Activated CD4-positive, alpha-beta T cell treated with anti-CD3 and anti-CD28 coated beads for 48 hours (primary cell): ENCODE measurements at regions not wholly inside any gene's neighbourhood (a gene's known extent, or its start where the extent isn't known, plus 50 kb on each side); places are given as distances from the start of the nearest gene placed in this dataset.
"Not testable (repeated sequence)": the region's sequence is repeated elsewhere in the genome, so short reads cannot be mapped to it uniquely, and the experiment has no call there.

ENCODE experiments used
- DNase-seq: peaks from one replicate; pipeline ENCODE4 v3.0.0-alpha.2; 2020

- DNase-seq = not testable (repeated sequence)
Observed at GRCh38 chr16:29578898-29579297, 72.7 kb upstream of the NPIPB12 start.

GRCh38 chr16:29581764-29582163 lies 75.6 kb upstream of the NPIPB12 start:
- not testable (repeated sequence) for DNase-seq

GRCh38 chr16:29591919-29592318 lies 71.1 kb upstream of the SPN start:
- not testable (repeated sequence) for DNase-seq

GRCh38 chr16:29594269-29594925 lies 68.7 kb upstream of the SPN start:
- DNase-seq = peak; percentile 72

- DNase-seq = peak; percentile 92
Observed at GRCh38 chr16:29594926-29595838, 67.9 kb upstream of the SPN start.

- DNase-seq = not testable (repeated sequence)
Observed at GRCh38 chr16:29597030-29597429, 66.0 kb upstream of the SPN start.

- DNase-seq = peak; percentile 60
Observed at GRCh38 chr16:29600111-29601000, 62.7 kb upstream of the SPN start.

- not testable (repeated sequence) for DNase-seq
Observed at GRCh38 chr16:29602247-29602625, 60.8 kb upstream of the SPN start.

GRCh38 chr16:29602683-29603088 lies 60.4 kb upstream of the SPN start:
- DNase-seq = not testable (repeated sequence)

- DNase-seq = not testable (repeated sequence)
Observed at GRCh38 chr16:29604631-29605549, 58.2 kb upstream of the SPN start.

- DNase-seq = not testable (repeated sequence)
Observed at GRCh38 chr16:29605593-29606205, 57.3 kb upstream of the SPN start.

- not testable (repeated sequence) for DNase-seq
Observed at GRCh38 chr16:29606669-29607427, 56.2 kb upstream of the SPN start.

GRCh38 chr16:29607428-29607823 lies 55.6 kb upstream of the SPN start:
- not testable (repeated sequence) for DNase-seq

GRCh38 chr16:29612381-29613306 lies 50.4 kb upstream of the SPN start:
- DNase-seq = peak; percentile 45
